OCI-LY3 (cell line): ENCODE measurements at regions not wholly inside any gene's neighbourhood (a gene's known extent, or its start where the extent isn't known, plus 50 kb on each side); places are given as distances from the start of the nearest gene placed in this dataset.
"Not testable (repeated sequence)": the region's sequence is repeated elsewhere in the genome, so short reads cannot be mapped to it uniquely, and the experiment has no call there.

ENCODE experiments used
- H2AFZ ChIP-seq: fragments of 200-600, 300-600 bp; shearing (Covaris generic); 2 replicates; pipeline ENCODE4 v1.6.0; 2014; ENCODE audit warnings: antibody characterized with exemption, low read depth, low read length
- H3K27ac ChIP-seq: fragments of 200-600, 300-600 bp; sonication (generic); 2 replicates; pipeline ENCODE4 v1.5.1; 2014; ENCODE audit warnings: mild to moderate bottlenecking, low read length, moderate library complexity, mixed read lengths
- H3K27me3 ChIP-seq: fragments of 200-600, 300-600 bp; sonication (generic); 2 replicates; pipeline ENCODE4 v1.6.1; 2014; ENCODE audit warnings: low read depth, low read length, mixed read lengths
- H3K36me3 ChIP-seq: fragments of 200-600, 300-600 bp; sonication (generic); replicated peaks from 2 replicates; pipeline ENCODE3; 2014; ENCODE audit warnings: low read depth, low read length, mixed read lengths
- H3K4me1 ChIP-seq: fragments of 300-600, 200-600 bp; sonication (generic); 2 replicates; pipeline ENCODE4 v1.6.1; 2014; ENCODE audit warnings: low read length, mixed read lengths
- H3K4me2 ChIP-seq: fragments of 200-600, 300-600 bp; sonication (generic); 2 replicates; pipeline ENCODE4 v1.6.1; 2014; ENCODE audit warnings: low read length, mixed read lengths
- H3K4me3 ChIP-seq: fragments of 300-600, 200-600 bp; sonication (generic); 2 replicates; pipeline ENCODE4 v1.5.1; 2014; ENCODE audit warnings: antibody characterized with exemption, mild to moderate bottlenecking, low read length, moderate library complexity
- H3K79me2 ChIP-seq: fragments of 300-600, 200-600 bp; shearing (Covaris generic); 2 replicates; pipeline ENCODE4 v1.6.1; 2014; ENCODE audit warnings: mild to moderate bottlenecking, low read length, mixed read lengths
- H3K9ac ChIP-seq: fragments of 300-600, 200-600 bp; shearing (Covaris generic); 2 replicates; pipeline ENCODE4 v1.6.0; 2014; ENCODE audit warnings: mild to moderate bottlenecking, low read length, moderate library complexity
- H3K9me3 ChIP-seq: fragments of 200-600, 300-600 bp; shearing (Covaris generic); 2 replicates; pipeline ENCODE4 v1.6.1; 2014; ENCODE audit warnings: low read length, mixed read lengths; ENCODE audit not compliant: insufficient read depth
- H4K20me1 ChIP-seq: fragments of 200-600, 300-600 bp; sonication (generic); 2 replicates; pipeline ENCODE4 v1.6.1; 2016; ENCODE audit warnings: low read length, mixed read lengths; ENCODE audit not compliant: insufficient read depth
- CTCF ChIP-seq: fragments of 200-600, 300-600 bp; sonication (generic); IDR thresholded peaks from 2 replicates; pipeline ENCODE4 v1.5.1; 2014; ENCODE audit warnings: antibody characterized with exemption, low read length, low read depth
- EZH2phosphoT487 ChIP-seq: fragments of 200-600 bp; shearing (Covaris generic); IDR thresholded peaks from 2 replicates; pipeline ENCODE4 v1.6.1; 2018; ENCODE audit warnings: antibody characterized with exemption, mixed run types, low read depth

- Histone ChIP-seq H3K27me3 (no peaks in the 10 kb centered on the region), H3K79me2 (no peaks in the 10 kb centered on the region), H3K27ac (no peak overlapping the region), H3K36me3 (no peaks in the 10 kb centered on the region), H3K4me1 (no peaks in the 10 kb centered on the region), H3K9me3 (no peaks in the 10 kb centered on the region), H3K4me2 (no peak overlapping the region), H4K20me1 (no peaks in the 10 kb centered on the region), H3K4me3 (no peak overlapping the region), H3K9ac (no peak overlapping the region), H2AFZ (no peak overlapping the region)
- no peak for TF ChIP-seq EZH2phosphoT487
- TF ChIP-seq CTCF, result no peak
Observed at GRCh38 chr18:60910534-60910933, 422.7 kb upstream of the CDH20 start.

GRCh38 chr18:60911504-60911903, 421.7 kb upstream of the CDH20 start:
- Histone ChIP-seq H3K79me2 (no peaks in the 10 kb centered on the region), H3K4me3 (no peak overlapping the region), H3K36me3 (no peaks in the 10 kb centered on the region), H3K4me1 (no peaks in the 10 kb centered on the region), H3K9ac (no peak overlapping the region), H3K4me2 (no peak overlapping the region), H3K27ac (no peak overlapping the region), H3K9me3 (no peaks in the 10 kb centered on the region), H4K20me1 (no peaks in the 10 kb centered on the region), H2AFZ (no peak overlapping the region), H3K27me3 (no peaks in the 10 kb centered on the region)
- TF ChIP-seq CTCF (no peak), EZH2phosphoT487 (no peak)

- TF ChIP-seq CTCF (no peak), EZH2phosphoT487 (no peak)
- Histone ChIP-seq H2AFZ (no peak overlapping the region), H3K9ac (no peak overlapping the region), H3K4me2 (no peak overlapping the region), H3K4me1 (no peaks in the 10 kb centered on the region), H3K36me3 (no peaks in the 10 kb centered on the region), H3K4me3 (no peak overlapping the region), H3K9me3 (no peaks in the 10 kb centered on the region), H3K79me2 (no peaks in the 10 kb centered on the region), H3K27me3 (no peaks in the 10 kb centered on the region), H3K27ac (no peak overlapping the region), H4K20me1 (no peaks in the 10 kb centered on the region)
Observed at GRCh38 chr18:60915160-60915559, 418.1 kb upstream of the CDH20 start.

- H3K9ac ChIP-seq, H3K4me1 ChIP-seq, H2AFZ ChIP-seq, H4K20me1 ChIP-seq, H3K4me2 ChIP-seq, H3K27ac ChIP-seq, H3K9me3 ChIP-seq, H3K79me2 ChIP-seq, H3K27me3 ChIP-seq, H3K4me3 ChIP-seq, H3K36me3 ChIP-seq: not testable (repeated sequence)
Observed at GRCh38 chr18:60918862-60919261, 414.4 kb upstream of the CDH20 start.

- Histone ChIP-seq H3K9me3 (no peaks in the 10 kb centered on the region), H3K4me1 (no peaks in the 10 kb centered on the region), H2AFZ (no peak overlapping the region), H4K20me1 (no peaks in the 10 kb centered on the region), H3K79me2 (no peaks in the 10 kb centered on the region), H3K36me3 (no peaks in the 10 kb centered on the region), H3K27me3 (no peaks in the 10 kb centered on the region), H3K27ac (no peak overlapping the region), H3K4me3 (no peak overlapping the region), H3K4me2 (no peak overlapping the region), H3K9ac (no peak overlapping the region)
- TF ChIP-seq CTCF, result no peak
- TF ChIP-seq EZH2phosphoT487, result no peak
Observed at GRCh38 chr18:60925892-60926291, 407.3 kb upstream of the CDH20 start.
